Caco-2 (cell line): ENCODE measurements at regions not wholly inside any gene's neighbourhood (a gene's known extent, or its start where the extent isn't known, plus 50 kb on each side); places are given as distances from the start of the nearest gene placed in this dataset.

Experiments used
- BruUV-seq: library from RNA; stranded (reverse); fragments of 400-500 nt; replicated peaks from 2 replicates; lab custom pipeline; 2021; lab: Mats Ljungman, UMichigan
- CTCF ChIA-PET: fragments of 300-600 bp; sonication (Branson Sonifier 250); formaldehyde crosslinking; loops from one replicate; lab custom pipeline; 2022; ENCODE audit warnings: antibody characterized with exemption; lab: Charles Lee
- POLR2A ChIA-PET: fragments of 300-600 bp; sonication (Branson Sonifier 250); formaldehyde crosslinking; loops from one replicate; lab custom pipeline; 2022; ENCODE audit warnings: antibody characterized with exemption; lab: Charles Lee
- DNase-seq, 2 experiments: peaks; one replicate each; pipeline versions ENCODE4 v3.0.0 to v3.0.0-alpha.2; 2020 to 2022
- H3K27me3 ChIP-seq: replicated peaks from 2 replicates; pipeline ENCODE4 v1.6.0; 2011; ENCODE audit warnings: low read length; ENCODE audit not compliant: control insufficient read depth, insufficient read depth
- H3K36me3 ChIP-seq: 2 replicates; pipeline ENCODE4 v1.5.1; 2011; ENCODE audit warnings: low read length; ENCODE audit not compliant: control insufficient read depth, insufficient read depth
- H3K4me1 ChIP-seq: fragments of 250-450 bp; sonication (Bioruptor Pico); 2 replicates; pipeline ENCODE4 v1.5.1; 2020; ENCODE audit warnings: mild to moderate bottlenecking
- H3K4me3 ChIP-seq: 2 replicates; pipeline ENCODE4 v1.5.1; 2011; ENCODE audit warnings: low read depth, mild to moderate bottlenecking, control low read depth, low read length
- H3K9me3 ChIP-seq: fragments of 250-450 bp; sonication (Bioruptor Pico); 2 replicates; pipeline ENCODE4 v1.5.1; 2020; ENCODE audit warnings: mild to moderate bottlenecking, moderate library complexity
- H3K27ac Mint-ChIP-seq: one replicate; pipeline ENCODE4 v1.8.0; 2022; ENCODE audit warnings: mixed read lengths; ENCODE audit not compliant: unreplicated experiment
- H3K27me3 Mint-ChIP-seq: one replicate; pipeline ENCODE4 v1.8.0; 2022; ENCODE audit warnings: mixed read lengths; ENCODE audit not compliant: insufficient read depth, unreplicated experiment
- H3K36me3 Mint-ChIP-seq: one replicate; pipeline ENCODE4 v1.8.0; 2022; ENCODE audit warnings: mild to moderate bottlenecking, mixed read lengths; ENCODE audit not compliant: insufficient read depth, unreplicated experiment
- H3K4me1 Mint-ChIP-seq: one replicate; pipeline ENCODE4 v1.8.0; 2022; ENCODE audit warnings: low read depth, mixed read lengths; ENCODE audit not compliant: unreplicated experiment
- H3K4me3 Mint-ChIP-seq: one replicate; pipeline ENCODE4 v1.8.0; 2022; ENCODE audit warnings: mild to moderate bottlenecking, moderate library complexity, mixed read lengths; ENCODE audit not compliant: unreplicated experiment
- H3K9me3 Mint-ChIP-seq: one replicate; pipeline ENCODE4 v1.8.0; 2022; ENCODE audit warnings: mixed read lengths; ENCODE audit not compliant: unreplicated experiment
- CTCF ChIP-seq, 2 experiments: fragments of 200-600 bp in 1 of 2; IDR thresholded peaks; 1 replicate in 1 of 2; 2 replicates in 1 of 2; pipeline versions ENCODE4 v1.5.1 to v1.8.0; 2011 to 2022; ENCODE audit warnings: antibody characterized with exemption in 1 of 2, control low read depth in 1 of 2, inconsistent platforms in 1 of 2, low read depth in 1 of 2, low read length in 1 of 2, mild to moderate bottlenecking in 1 of 2, moderate library complexity in 1 of 2; ENCODE audit not compliant: insufficient read depth in 1 of 2, severe bottlenecking in 1 of 2, unreplicated experiment in 1 of 2
- intact Hi-C: fragments of 100-400 bp; cut with micrococcal nuclease; formaldehyde crosslinking; loops from one replicate; pipeline ENCODE4 v1.10.0; 2022; ENCODE audit not compliant: unreplicated experiment

GRCh38 chr2:39872748-39873147, 93.7 kb upstream of the THUMPD2 start:
- no peak for TF ChIP-seq CTCF (IDR thresholded peaks at IDR 0.05; ENCODE audit: insufficient read depth in 1 of 2, low read depth in 1 of 2, low read length in 1 of 2, severe bottlenecking in 1 of 2, unreplicated experiment in 1 of 2)
- H3K36me3 ChIP-seq, result no peaks in the 10 kb centered on the region
- no peak for DNase-seq
- Mint-ChIP-seq H3K27me3 (peaks cover 22% of the 10 kb centered on the region), H3K4me3 (no peak overlapping the region), H3K36me3 (no peaks in the 10 kb centered on the region), H3K9me3 (no peaks in the 10 kb centered on the region), H3K4me1 (no peaks in the 10 kb centered on the region), H3K27ac (no peak overlapping the region)
- ChIA-PET POLR2A (no interaction called here), CTCF (no interaction called here)
- no TSS peak for BruUV-seq
- H3K4me1 ChIP-seq, result no peaks in the 10 kb centered on the region
- intact Hi-C loops, result no loop called here
- no peaks in the 10 kb centered on the region for H3K27me3 ChIP-seq
- no peaks in the 10 kb centered on the region for H3K9me3 ChIP-seq
- H3K4me3 ChIP-seq, result no peak overlapping the region

GRCh38 chr2:39871291-39871761, 92.3 kb upstream of the THUMPD2 start:
- peaks cover 23% of the 10 kb centered on the region for H3K27me3 Mint-ChIP-seq
- no peak for DNase-seq
- Histone ChIP-seq H3K9me3 (no peaks in the 10 kb centered on the region), H3K36me3 (no peaks in the 10 kb centered on the region), H3K27me3 (no peaks in the 10 kb centered on the region), H3K4me1 (no peaks in the 10 kb centered on the region), H3K4me3 (no peak overlapping the region)
- H3K9me3 Mint-ChIP-seq, result no peaks in the 10 kb centered on the region
- no TSS peak for BruUV-seq
- ChIA-PET POLR2A (no interaction called here), CTCF (no interaction called here)
- no peak overlapping the region for H3K27ac Mint-ChIP-seq
- intact Hi-C loops, result no loop called here
- no peak for TF ChIP-seq CTCF (IDR thresholded peaks at IDR 0.05; ENCODE audit: insufficient read depth in 1 of 2, low read depth in 1 of 2, low read length in 1 of 2, severe bottlenecking in 1 of 2, unreplicated experiment in 1 of 2)
- H3K4me3 Mint-ChIP-seq, result no peak overlapping the region
- no peaks in the 10 kb centered on the region for H3K36me3 Mint-ChIP-seq
- no peaks in the 10 kb centered on the region for H3K4me1 Mint-ChIP-seq

GRCh38 chr2:39870871-39871270, 91.8 kb upstream of the THUMPD2 start:
- Histone ChIP-seq H3K9me3 (no peaks in the 10 kb centered on the region), H3K27me3 (no peaks in the 10 kb centered on the region), H3K36me3 (no peaks in the 10 kb centered on the region), H3K4me3 (no peak overlapping the region), H3K4me1 (no peaks in the 10 kb centered on the region)
- intact Hi-C loops, result no loop called here
- BruUV-seq, result no TSS peak
- Mint-ChIP-seq H3K27me3 (peaks cover 25% of the 10 kb centered on the region), H3K36me3 (no peaks in the 10 kb centered on the region), H3K4me3 (no peak overlapping the region), H3K9me3 (no peaks in the 10 kb centered on the region), H3K4me1 (no peaks in the 10 kb centered on the region), H3K27ac (no peak overlapping the region)
- CTCF ChIA-PET, result no interaction called here
- no peak for TF ChIP-seq CTCF (IDR thresholded peaks at IDR 0.05; ENCODE audit: insufficient read depth in 1 of 2, low read depth in 1 of 2, low read length in 1 of 2, severe bottlenecking in 1 of 2, unreplicated experiment in 1 of 2)
- no peak for DNase-seq
- POLR2A ChIA-PET, result no interaction called here
